Heart left ventricle (tissue), 13 donors: ENCODE measurements at regions not wholly inside any gene's neighbourhood (a gene's known extent, or its start where the extent isn't known, plus 50 kb on each side); places are given as distances from the start of the nearest gene placed in this dataset.

Source experiments
- POLR2A ChIP-seq, 2 donors: fragments of 450-650 bp; IDR thresholded peaks; one replicate each; pipeline ENCODE4 v1.6.1; 2017; ENCODE audit warnings: antibody characterized with exemption in 2 of 2, mild to moderate bottlenecking in 2 of 2, moderate library complexity in 2 of 2
- TF ChIP-seq, protein P1 (sequence below), 12 donors: fragments of 200-600 bp; sonication (generic) in 4 of 12; IDR thresholded peaks; one replicate each; pipeline versions ENCODE4 v1.5.0 to v1.8.0; 2018 to 2022; ENCODE audit warnings: antibody characterized with exemption in 12 of 12, mild to moderate bottlenecking in 5 of 12
- donor health status: ischemic (EF 13 %, LVEDD 7.1; RV severe dilation, severe dysfunction).
- donor health status: DM: no; HTN: yes; CAD: no.
- donor health status: DM: no; HTN: no; CAD: no.
- donor health status: ischemic (EF 25% LVEDD 6.9; RV normal size, moderate dysfunction).
- donor health status: ischemic (EF 25% LVEDD 5.7; RV mildly dilated, moderate dysfunction).
- donor health status: ischemic (EF 35%, LVEDD 5.7; RV mildly dilated, moderate dysfunction).
- donor health status: nonischemic (EF 11% LVEDD 7.7; RV severe dilation, severe dysfunction).
- donor health status: DM: yes; HTN: yes; CAD: no.
- donor health status: PGD.
- donor health status: ischemic (EF 29% LVEDD 5.4; RV normal size, mild dysfunction).
- donor health status: nonischemic (EF 23%, LVEDD 6.1; RV moderate dilation, normal function).

DNA sequence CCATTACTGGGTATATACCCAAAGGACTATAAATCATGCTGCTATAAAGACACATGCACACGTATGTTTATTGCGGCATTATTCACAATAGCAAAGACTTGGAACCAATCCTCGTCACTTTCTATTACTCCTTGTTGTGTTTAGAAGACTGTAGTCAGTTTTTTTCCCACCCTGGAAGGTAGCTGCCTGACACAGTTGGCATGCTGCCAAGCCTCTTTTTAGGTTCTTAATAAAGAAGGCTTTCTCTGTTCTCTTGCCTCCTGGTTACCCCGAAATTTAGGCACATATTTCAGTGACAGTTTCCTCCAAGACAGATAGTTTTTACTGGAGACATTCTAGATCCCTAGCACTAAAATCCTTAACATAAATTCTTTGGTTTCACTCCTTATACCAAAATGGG is 205.4 kb upstream of the PCSK5 start:
- TF ChIP-seq, protein P1, sequence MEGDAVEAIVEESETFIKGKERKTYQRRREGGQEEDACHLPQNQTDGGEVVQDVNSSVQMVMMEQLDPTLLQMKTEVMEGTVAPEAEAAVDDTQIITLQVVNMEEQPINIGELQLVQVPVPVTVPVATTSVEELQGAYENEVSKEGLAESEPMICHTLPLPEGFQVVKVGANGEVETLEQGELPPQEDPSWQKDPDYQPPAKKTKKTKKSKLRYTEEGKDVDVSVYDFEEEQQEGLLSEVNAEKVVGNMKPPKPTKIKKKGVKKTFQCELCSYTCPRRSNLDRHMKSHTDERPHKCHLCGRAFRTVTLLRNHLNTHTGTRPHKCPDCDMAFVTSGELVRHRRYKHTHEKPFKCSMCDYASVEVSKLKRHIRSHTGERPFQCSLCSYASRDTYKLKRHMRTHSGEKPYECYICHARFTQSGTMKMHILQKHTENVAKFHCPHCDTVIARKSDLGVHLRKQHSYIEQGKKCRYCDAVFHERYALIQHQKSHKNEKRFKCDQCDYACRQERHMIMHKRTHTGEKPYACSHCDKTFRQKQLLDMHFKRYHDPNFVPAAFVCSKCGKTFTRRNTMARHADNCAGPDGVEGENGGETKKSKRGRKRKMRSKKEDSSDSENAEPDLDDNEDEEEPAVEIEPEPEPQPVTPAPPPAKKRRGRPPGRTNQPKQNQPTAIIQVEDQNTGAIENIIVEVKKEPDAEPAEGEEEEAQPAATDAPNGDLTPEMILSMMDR (IDR thresholded peaks at IDR 0.05): no peak
- TF ChIP-seq POLR2A (IDR thresholded peaks at IDR 0.05): no peak
